ENCODE measurements at regions not wholly inside any gene's neighbourhood (a gene's known extent, or its start where the extent isn't known, plus 50 kb on each side); places are given as distances from the start of the nearest gene placed in this dataset.
"Not testable (repeated sequence)": the region's sequence is repeated elsewhere in the genome, so short reads cannot be mapped to it uniquely, and the experiment has no call there.

- Histone ChIP-seq H3K27ac (ENCODE audit: insufficient read depth, low read depth, low read length) (no peak overlapping the region), H2AFZ (ENCODE audit: low read depth, low read length) (no peak overlapping the region), H3K4me2 (ENCODE audit: insufficient read depth, low read length) (no peak overlapping the region), H3K27me3 (ENCODE audit: control insufficient read depth in 2 of 2, insufficient read depth in 2 of 2, low read length in 2 of 2) (no peaks in the 10 kb centered on the region), H3K79me2 (ENCODE audit: control insufficient read depth, insufficient read depth, low read length) (no peaks in the 10 kb centered on the region), H3K9me3 (replicated peaks; ENCODE audit: control insufficient read depth, insufficient read depth, low read length) (peaks cover 1% of the 10 kb centered on the region), H3K9ac (replicated peaks; ENCODE audit: extremely low read depth, insufficient read depth, low read length) (no peak overlapping the region), H3K4me1 (ENCODE audit: control insufficient read depth, extremely low read depth, insufficient read depth, low read length) (no peaks in the 10 kb centered on the region), H4K20me1 (replicated peaks; ENCODE audit: control insufficient read depth, extremely low read depth, insufficient read depth, low read length) (no peaks in the 10 kb centered on the region), H3K4me3 (replicated peaks in 1 of 3; ENCODE audit: insufficient read depth in 1 of 3, low read depth in 1 of 3, low read length in 3 of 3) (no peak overlapping the region), H3K36me3 (ENCODE audit: control insufficient read depth in 2 of 2, extremely low read depth in 1 of 2, insufficient read depth in 2 of 2, low read length in 2 of 2) (no peaks in the 10 kb centered on the region), H3K9me1 (replicated peaks; ENCODE audit: control insufficient read depth, extremely low read depth, insufficient read depth, low read length) (no peaks in the 10 kb centered on the region)
- intact Hi-C loops (cut with micrococcal nuclease), result no loop called here
- dilution Hi-C loops (cut with MboI; ENCODE audit: extremely low pct_ligation_motif_present, low sequenced_read_pairs), result no loop called here
- POLR2A ChIA-PET, result no interaction called here
- BruUV-seq (replicated peaks), result no TSS peak
- TF ChIP-seq EZH2 (IDR thresholded peaks at IDR 0.05; ENCODE audit: borderline replicate concordance, low read depth, low read length, severe bottlenecking) (no peak), MAX (IDR thresholded peaks at IDR 0.05; ENCODE audit: insufficient read depth, insufficient read length) (no peak), CTCF (IDR thresholded peaks at IDR 0.05; ENCODE audit: extremely low read depth in 1 of 2, insufficient read depth in 1 of 2, low read depth in 1 of 2, low read length in 2 of 2) (no peak), POLR2AphosphoS5 (IDR thresholded peaks at IDR 0.05; ENCODE audit: insufficient read depth, low read depth, low read length) (no peak), JUN (IDR thresholded peaks at IDR 0.05; ENCODE audit: borderline replicate concordance, insufficient read depth, insufficient read length, low read depth) (no peak), FOS (IDR thresholded peaks at IDR 0.05; ENCODE audit: borderline replicate concordance, insufficient read depth, low read length) (no peak), GATA2 (IDR thresholded peaks at IDR 0.05; ENCODE audit: insufficient read depth, insufficient read length, low read depth, low read length) (no peak), MYC (IDR thresholded peaks at IDR 0.05; ENCODE audit: low read depth, low read length) (no peak), POLR2A (IDR thresholded peaks at IDR 0.05; ENCODE audit: low read depth, low read length) (no peak)
- CTCF ChIA-PET, result no interaction called here
- FAIRE-seq, result no peak
- no peak for DNase-seq (ENCODE audit: low read depth, low spot score)
These were observed 629.2 kb upstream of the ZNF385D start for GRCh38 chr3:22380253-22380652.

- H4K20me1 ChIP-seq (replicated peaks; ENCODE audit: control insufficient read depth, extremely low read depth, insufficient read depth, low read length); H3K4me3 ChIP-seq (replicated peaks in 1 of 3; ENCODE audit: insufficient read depth in 1 of 3, low read depth in 1 of 3, low read length in 3 of 3); FAIRE-seq; H3K9ac ChIP-seq (replicated peaks; ENCODE audit: extremely low read depth, insufficient read depth, low read length); H3K4me1 ChIP-seq (ENCODE audit: control insufficient read depth, extremely low read depth, insufficient read depth, low read length); CTCF ChIA-PET; dilution Hi-C loops (cut with MboI; ENCODE audit: extremely low pct_ligation_motif_present, low sequenced_read_pairs); H3K9me3 ChIP-seq (replicated peaks; ENCODE audit: control insufficient read depth, insufficient read depth, low read length); H3K27ac ChIP-seq (ENCODE audit: insufficient read depth, low read depth, low read length); H2AFZ ChIP-seq (ENCODE audit: low read depth, low read length); BruUV-seq (replicated peaks); H3K9me1 ChIP-seq (replicated peaks; ENCODE audit: control insufficient read depth, extremely low read depth, insufficient read depth, low read length); H3K36me3 ChIP-seq (ENCODE audit: control insufficient read depth in 2 of 2, extremely low read depth in 1 of 2, insufficient read depth in 2 of 2, low read length in 2 of 2); POLR2A ChIA-PET; H3K4me2 ChIP-seq (ENCODE audit: insufficient read depth, low read length); H3K27me3 ChIP-seq (ENCODE audit: control insufficient read depth in 2 of 2, insufficient read depth in 2 of 2, low read length in 2 of 2); intact Hi-C loops (cut with micrococcal nuclease); H3K79me2 ChIP-seq (ENCODE audit: control insufficient read depth, insufficient read depth, low read length): not testable (repeated sequence)
- DNase-seq (ENCODE audit: low read depth, low spot score), result peak; percentile 3
These were observed 630.6 kb upstream of the ZNF385D start for GRCh38 chr3:22381564-22381963.

All from endothelial cell of umbilical vein (primary cell).